ENCODE measurements at regions not wholly inside any gene's neighbourhood (a gene's known extent, or its start where the extent isn't known, plus 50 kb on each side); places are given as distances from the start of the nearest gene placed in this dataset.

- no peak for DNase-seq
Measured at GRCh38 chr2:128475427-128476211, 157.0 kb upstream of the HS6ST1 start.

GRCh38 chr2:128477026-128477820 lies 158.6 kb upstream of the HS6ST1 start:
- DNase-seq, result no peak

DNA sequence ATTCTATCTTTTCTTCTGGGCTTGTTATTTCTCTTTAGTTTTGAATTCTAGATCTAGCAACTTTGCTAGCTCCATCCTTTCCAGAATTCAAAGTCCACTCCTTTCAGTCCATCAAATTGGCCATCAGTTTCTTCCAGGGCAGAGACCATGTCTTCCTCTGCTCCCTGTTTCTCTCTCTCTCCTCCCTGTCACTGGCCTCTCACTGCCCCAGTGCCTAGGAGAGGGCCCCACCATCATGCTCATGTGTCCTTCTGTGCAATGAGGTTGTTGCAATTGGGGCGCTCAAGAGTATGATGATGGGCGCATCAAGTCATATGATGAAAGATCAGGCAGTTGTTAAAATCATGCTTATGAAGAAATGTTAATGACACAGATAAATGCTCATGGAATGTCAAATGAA lies 159.2 kb upstream of the HS6ST1 start:
- DNase-seq, result no peak

GRCh38 chr2:128485761-128486639 lies 167.3 kb upstream of the HS6ST1 start:
- DNase-seq, result no peak

DNA sequence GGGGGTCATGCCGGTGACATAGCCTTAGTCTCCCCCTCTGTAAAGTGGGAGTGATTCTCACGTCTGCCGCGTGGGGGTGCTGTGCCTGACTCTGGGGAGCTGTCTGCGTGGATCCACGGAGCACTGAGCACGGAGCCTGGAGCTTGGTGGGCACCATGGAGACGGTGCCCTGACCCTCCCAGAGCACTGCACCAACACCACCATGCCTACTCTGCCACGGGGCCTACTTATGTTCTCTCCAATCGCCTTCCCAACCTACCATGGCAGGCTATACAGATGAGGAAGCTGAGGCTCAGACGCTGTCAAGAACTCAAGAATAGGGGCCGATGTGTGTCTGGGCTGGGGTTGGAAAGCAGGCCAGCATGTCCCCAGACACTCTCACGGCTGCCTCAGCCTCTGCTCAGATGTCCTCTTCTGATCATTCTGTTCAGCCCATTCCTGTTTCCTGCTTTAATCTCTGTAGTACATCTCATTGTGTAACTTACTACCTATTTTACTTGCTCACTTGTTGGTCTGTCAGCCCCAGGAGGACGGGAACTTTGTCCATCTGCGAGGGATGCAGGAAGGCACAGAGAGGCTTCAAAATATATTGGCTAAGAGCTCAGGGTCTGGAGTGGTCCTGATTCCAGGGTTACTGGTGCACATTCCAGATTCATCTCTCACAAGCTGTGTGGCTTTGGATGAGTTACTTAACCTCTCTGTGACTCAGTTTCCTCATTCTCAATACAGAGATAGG lies 168.1 kb upstream of the HS6ST1 start:
- DNase-seq, result no peak

DNA sequence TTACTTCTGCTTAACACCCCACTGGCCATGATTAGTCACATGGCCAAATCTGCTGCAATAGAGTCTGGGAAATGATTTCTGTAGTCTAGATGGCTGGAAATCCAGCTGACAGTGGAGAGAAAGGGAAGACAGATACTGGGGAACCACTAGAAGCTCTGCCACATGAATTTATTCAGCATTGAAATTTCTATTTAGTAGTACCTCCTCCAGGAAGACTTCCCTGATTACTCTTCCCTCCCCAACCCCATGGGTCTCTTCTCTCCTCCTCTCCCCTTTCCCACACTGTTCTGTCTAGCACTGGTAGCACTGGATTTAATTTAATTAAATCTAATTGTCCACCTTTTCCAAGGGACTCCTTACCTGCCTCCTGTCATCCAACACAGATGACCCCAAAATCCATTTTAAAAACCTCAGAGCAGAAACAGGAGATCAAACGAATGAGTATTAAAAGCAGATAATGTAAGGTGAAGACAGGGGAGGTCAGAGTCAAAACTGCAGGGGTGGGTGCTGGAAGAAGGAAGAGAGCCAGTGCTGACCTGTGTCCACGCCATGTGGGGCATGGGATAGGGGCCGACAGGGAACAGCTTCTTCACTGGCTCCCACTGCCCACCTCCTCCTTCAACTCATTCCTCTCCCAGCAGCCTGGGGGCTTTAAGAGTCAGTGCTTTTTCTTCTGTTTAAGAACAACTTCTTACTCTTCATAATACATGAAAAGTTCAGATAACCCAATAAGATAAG lies 169.2 kb upstream of the HS6ST1 start:
- DNase-seq, result no peak

DNA sequence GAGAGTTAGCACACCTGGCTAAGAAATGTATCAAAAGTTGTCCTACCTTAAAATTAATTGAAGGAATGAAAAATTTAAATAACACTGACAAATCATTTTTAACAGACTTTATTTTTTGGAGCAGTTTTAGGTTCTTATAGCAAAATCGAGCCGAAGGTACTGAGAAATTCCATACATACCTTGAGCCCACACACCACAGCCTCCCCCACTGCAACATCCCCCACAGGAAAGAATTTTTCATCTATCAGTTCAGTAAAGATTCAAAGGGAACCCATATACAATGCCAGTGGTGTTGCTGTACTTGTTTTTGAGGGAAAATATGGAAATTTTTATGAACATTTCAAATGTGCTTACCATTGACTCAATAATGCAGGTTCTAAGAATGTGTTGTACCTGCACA lies 169.8 kb upstream of the HS6ST1 start:
- no peak for DNase-seq

GRCh38 chr2:128489526-128490273 lies 171.0 kb upstream of the HS6ST1 start:
- no peak for DNase-seq

GRCh38 chr2:128490321-128490720 lies 171.7 kb upstream of the HS6ST1 start:
- no peak for DNase-seq

DNA sequence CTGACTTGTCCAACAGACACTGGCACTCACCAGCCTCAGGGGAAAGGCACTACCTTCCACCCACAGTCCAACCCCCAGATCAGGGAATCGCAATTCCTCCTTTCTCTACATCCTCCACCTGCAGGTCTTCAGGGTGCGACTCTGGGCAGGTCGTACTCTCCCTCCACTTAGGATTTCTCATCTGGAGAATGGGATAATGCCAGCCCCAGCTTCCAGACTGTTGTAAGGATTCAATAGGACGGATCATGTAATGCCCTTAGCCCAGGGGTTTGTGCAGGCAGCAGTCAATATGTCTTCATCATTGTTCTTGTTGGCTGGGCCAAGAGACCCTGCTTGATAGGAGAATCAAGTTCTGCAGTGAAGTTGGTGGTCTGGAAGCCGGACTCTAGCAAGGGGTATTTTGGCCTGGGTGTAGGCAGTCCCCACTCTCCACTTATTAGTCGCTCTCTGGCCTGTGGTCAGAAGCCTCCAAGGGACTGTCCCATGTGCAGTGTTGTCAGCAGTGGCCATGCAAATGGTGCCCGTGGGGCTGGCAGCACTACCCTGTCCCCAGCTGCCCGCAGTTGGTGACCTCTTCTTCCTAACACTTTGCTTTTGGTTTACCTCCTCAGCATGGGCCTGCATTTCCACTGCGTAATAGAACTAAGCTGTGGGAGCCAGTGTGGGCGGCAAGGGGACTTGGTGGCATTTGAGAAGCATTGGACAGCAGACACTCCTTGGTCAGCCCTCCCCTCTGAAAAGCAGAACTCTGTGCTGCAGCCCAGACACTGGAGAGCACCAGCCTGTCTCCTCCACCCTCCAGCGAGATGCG lies 172.4 kb upstream of the HS6ST1 start:
- no peak for DNase-seq

DNA sequence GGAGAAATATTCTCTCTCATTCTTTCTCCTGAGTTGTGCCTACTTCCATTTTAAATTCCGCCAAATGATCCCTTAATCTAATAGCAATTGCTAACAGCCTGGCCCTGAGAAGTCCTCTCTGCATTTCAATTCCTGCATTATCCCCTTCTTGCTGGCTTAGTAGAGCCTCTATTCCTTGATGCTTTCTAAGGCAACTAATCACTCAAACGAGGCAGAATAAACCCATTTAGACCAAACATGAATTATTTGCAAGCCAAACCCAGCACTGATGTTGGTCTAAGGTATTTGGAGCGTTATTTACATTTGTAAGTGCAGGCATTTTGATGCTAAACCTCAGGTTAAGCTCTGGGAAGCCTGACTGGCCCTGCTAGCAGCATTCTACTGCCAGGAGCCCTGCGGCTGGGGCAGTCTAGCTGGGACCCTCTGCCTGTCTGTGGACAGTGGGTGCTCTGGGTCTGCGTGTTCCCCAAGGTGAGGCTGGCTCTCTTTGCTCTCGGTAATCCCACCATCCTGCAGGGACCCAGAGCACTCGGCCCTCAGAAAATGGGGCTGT lies 173.1 kb upstream of the HS6ST1 start:
- no peak for DNase-seq

DNA sequence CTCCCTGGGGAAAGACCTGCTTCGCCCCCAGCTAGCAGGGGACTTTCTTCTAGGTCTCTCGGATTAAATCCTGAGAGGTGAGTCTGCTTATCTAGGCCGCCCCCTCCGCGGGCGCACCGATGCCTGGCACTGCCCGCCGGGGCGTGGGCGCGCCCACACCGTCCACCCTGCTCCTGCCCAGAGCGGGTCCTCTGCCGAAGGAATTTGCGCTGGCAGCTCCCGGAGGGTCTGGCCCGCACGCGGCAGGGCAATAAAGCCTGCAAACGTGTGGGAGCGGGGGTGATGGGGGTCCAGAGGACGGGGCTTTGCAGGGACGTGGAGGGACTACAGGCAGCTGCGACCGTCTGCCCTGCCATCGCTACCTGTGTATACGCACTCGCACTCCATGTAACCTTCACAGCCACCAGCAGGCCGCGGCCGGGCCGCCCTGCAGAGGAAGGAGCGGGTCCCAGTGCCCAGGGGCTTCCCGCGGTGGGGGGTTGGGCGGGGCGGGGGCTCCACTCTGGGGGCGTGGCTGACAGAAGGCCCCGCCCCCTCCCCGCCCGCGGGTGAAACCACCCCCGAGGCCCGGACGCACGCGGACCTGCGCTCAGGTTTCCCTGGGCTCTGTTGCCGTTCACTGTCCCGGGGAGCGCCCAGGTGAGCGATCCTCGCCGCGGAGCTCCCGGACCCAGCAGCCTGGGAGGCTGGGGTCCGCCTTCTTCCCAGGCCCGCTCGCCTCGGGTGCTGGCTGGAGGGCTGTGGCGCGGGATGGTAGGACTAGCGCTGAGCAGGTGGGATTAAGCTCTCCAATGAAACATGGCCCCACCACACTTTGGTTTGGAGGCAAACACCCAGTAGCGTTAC lies 174.5 kb upstream of the HS6ST1 start:
- DNase-seq, result no peak

- DNase-seq, result no peak
Measured at GRCh38 chr2:128493880-128494279, 175.2 kb upstream of the HS6ST1 start.

DNA sequence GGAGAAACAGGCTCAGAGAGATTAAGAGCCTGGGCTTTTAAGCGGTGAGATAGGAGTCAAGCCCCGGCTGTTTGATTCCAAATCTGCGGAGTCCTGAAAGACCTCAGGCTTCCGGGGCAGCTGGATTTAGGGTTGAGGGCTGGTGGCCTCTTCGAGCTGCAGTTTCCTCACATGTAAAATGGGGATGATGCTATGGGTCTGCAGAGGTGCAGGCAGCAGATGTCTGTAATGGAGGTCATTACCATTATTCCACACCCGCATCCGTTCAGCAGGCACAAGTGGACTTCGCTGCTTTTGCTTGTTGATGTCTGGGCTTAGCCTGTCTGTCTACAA lies 175.6 kb upstream of the HS6ST1 start:
- DNase-seq, result no peak

- DNase-seq, result no peak
Measured at GRCh38 chr2:128494640-128495321, 176.1 kb upstream of the HS6ST1 start.

DNA sequence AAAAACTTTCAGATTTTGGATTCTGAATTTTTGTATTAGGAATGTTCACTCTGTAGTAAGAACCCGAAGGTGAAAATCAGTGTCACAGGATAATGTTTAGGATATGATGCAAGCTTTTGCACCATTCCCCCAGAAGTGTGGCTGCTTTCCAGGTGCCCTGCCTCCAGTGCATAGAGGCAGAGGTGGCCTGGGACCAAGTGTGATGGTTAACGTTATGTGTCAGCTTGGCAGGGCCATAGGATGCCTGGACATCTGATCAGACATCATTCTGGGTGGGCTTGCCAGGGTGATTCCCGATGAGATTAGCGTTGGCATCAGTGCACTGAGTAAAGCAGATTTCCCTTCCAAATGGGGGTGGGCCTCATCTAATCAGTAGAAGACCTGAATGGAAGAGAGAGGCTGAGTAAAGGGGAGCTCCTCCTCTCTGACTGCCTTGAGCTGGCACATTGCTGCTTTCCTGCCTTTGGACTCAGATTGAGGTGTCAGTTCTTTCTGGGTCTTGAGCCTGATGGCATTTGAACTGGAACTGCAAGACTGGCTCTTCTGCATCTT lies 177.4 kb upstream of the HS6ST1 start:
- no peak for DNase-seq

- no peak for DNase-seq
Measured at GRCh38 chr2:128496700-128497099, 178.0 kb upstream of the HS6ST1 start.

GRCh38 chr2:128497461-128497860 lies 178.8 kb upstream of the HS6ST1 start:
- no peak for DNase-seq
